Left colon (tissue), 2 donors: ENCODE measurements at regions not wholly inside any gene's neighbourhood (a gene's known extent, or its start where the extent isn't known, plus 50 kb on each side); places are given as distances from the start of the nearest gene placed in this dataset.
A peak's percentile ranks its signal among the peaks of the same experiment; 100 is the strongest.

Source experiments
- ATAC-seq: fragments of 200-7000 bp; cut with Tn5 transposase; one replicate; pipeline ENCODE4 v1.9.1; 2020; ENCODE audit warnings: mild to moderate bottlenecking, moderate library complexity
- DNase-seq, 2 donors: peaks; one replicate each; pipeline ENCODE4 v3.0.0-alpha.2; 2020
- intact Hi-C, 2 donors: fragments of 100-400 bp; cut with DNase I in 1 of 2; cut with micrococcal nuclease in 1 of 2; formaldehyde crosslinking; loops; one replicate each; pipeline versions ENCODE4 v1.11.2 to v1.14.0; 2022; cut with DNase I, micrococcal nuclease
- donor health status: DM: no; HTN: no; CAD: no.
- donor health status: DM: yes; HTN: yes; CAD: no.

- ATAC-seq = peak; percentile 54
- intact Hi-C loops = no loop called here
- peak in 1 of 2 donors; percentile 16 for DNase-seq
Measured at GRCh38 chr4:80125252-80126177, 52.5 kb upstream of the ANTXR2 start.

GRCh38 chr4:80124246-80125211 lies 51.5 kb upstream of the ANTXR2 start:
- intact Hi-C loops = no loop called here
- ATAC-seq (no peak), DNase-seq (no peak)
